HTR-8/SVneo (cell line): ENCODE measurements at regions not wholly inside any gene's neighbourhood (a gene's known extent, or its start where the extent isn't known, plus 50 kb on each side); places are given as distances from the start of the nearest gene placed in this dataset.
A peak's percentile ranks its signal among the peaks of the same experiment; 100 is the strongest.
"Not testable (repeated sequence)": the region's sequence is repeated elsewhere in the genome, so short reads cannot be mapped to it uniquely, and the experiment has no call there.

Source experiments
- DNase-seq: peaks from one replicate; pipeline ENCODE4 v3.0.0; 2011; ENCODE audit warnings: low spot score, mixed read lengths; ENCODE audit not compliant: insufficient read length
- FAIRE-seq: peaks from 2 replicates; lab custom pipeline; 2011; peaks lifted over from hg19 to GRCh38; lab: Jason Lieb, UNC

GRCh38 chr4:14132301-14132700 is 504.8 kb upstream of the BOD1L1 start:
- no peak for DNase-seq
- no peak for FAIRE-seq

- DNase-seq (no peak), FAIRE-seq (no peak)
These were observed 510.6 kb upstream of the BOD1L1 start for GRCh38 chr4:14138106-14138505.

- DNase-seq (no peak), FAIRE-seq (no peak)
These were observed 516.4 kb upstream of the BOD1L1 start for GRCh38 chr4:14143892-14144291.

- FAIRE-seq: no peak
These were observed 521.9 kb upstream of the BOD1L1 start for GRCh38 chr4:14149176-14150053.

GRCh38 chr4:14151101-14151500 is 523.6 kb upstream of the BOD1L1 start:
- FAIRE-seq (no peak), DNase-seq (no peak)

More at GRCh38 chr4:14149176-14150053, 521.9 kb upstream of the BOD1L1 start:
- no peak for DNase-seq

GRCh38 chr4:14152834-14153519 is 525.5 kb upstream of the BOD1L1 start:
- no peak for DNase-seq
- FAIRE-seq: no peak

GRCh38 chr4:14155803-14156202 is 528.3 kb upstream of the BOD1L1 start:
- DNase-seq (no peak), FAIRE-seq (no peak)

GRCh38 chr4:14157262-14157661 is 529.7 kb upstream of the BOD1L1 start:
- DNase-seq (no peak), FAIRE-seq (no peak)

GRCh38 chr4:14165222-14165920 is 537.8 kb upstream of the BOD1L1 start:
- DNase-seq: no peak
- no peak for FAIRE-seq

GRCh38 chr4:14167876-14168510 is 540.5 kb upstream of the BOD1L1 start:
- no peak for DNase-seq

GRCh38 chr4:14168919-14169318 is 541.4 kb upstream of the BOD1L1 start:
- DNase-seq: peak; percentile 34
- FAIRE-seq: peak; percentile 64

More at GRCh38 chr4:14167876-14168510, 540.5 kb upstream of the BOD1L1 start:
- no peak for FAIRE-seq

GRCh38 chr4:14169460-14169859 is 541.9 kb upstream of the BOD1L1 start:
- DNase-seq: no peak
- no peak for FAIRE-seq

- FAIRE-seq, DNase-seq: not testable (repeated sequence)
These were observed 542.4 kb upstream of the BOD1L1 start for GRCh38 chr4:14169940-14170339.

GRCh38 chr4:14176613-14177012 is 549.1 kb upstream of the BOD1L1 start:
- FAIRE-seq (no peak), DNase-seq (no peak)

- no peak for FAIRE-seq
- DNase-seq: no peak
These were observed 550.5 kb upstream of the BOD1L1 start for GRCh38 chr4:14177987-14178386.

- DNase-seq (peak; percentile 10), FAIRE-seq (no peak)
These were observed 550.9 kb upstream of the BOD1L1 start for GRCh38 chr4:14178421-14178820.

GRCh38 chr4:14180166-14180565 is 552.6 kb upstream of the BOD1L1 start:
- no peak for DNase-seq
- FAIRE-seq: peak; percentile 20

- FAIRE-seq: no peak
- DNase-seq: no peak
These were observed 553.6 kb upstream of the BOD1L1 start for GRCh38 chr4:14180983-14181601.

- FAIRE-seq: no peak
These were observed 554.6 kb upstream of the BOD1L1 start for GRCh38 chr4:14182148-14182547.

GRCh38 chr4:14184265-14184664 is 556.7 kb upstream of the BOD1L1 start:
- DNase-seq (no peak), FAIRE-seq (no peak)

More at GRCh38 chr4:14182148-14182547, 554.6 kb upstream of the BOD1L1 start:
- no peak for DNase-seq
